H9 (cell line): ENCODE measurements at regions not wholly inside any gene's neighbourhood (a gene's known extent, or its start where the extent isn't known, plus 50 kb on each side); places are given as distances from the start of the nearest gene placed in this dataset.

Experiments used
- DNase-seq: peaks from one replicate; pipeline ENCODE4 v3.0.0-alpha.2; 2017
- H2AFZ ChIP-seq: one replicate; pipeline ENCODE4 v1.6.1; 2013; ENCODE audit warnings: mild to moderate bottlenecking, low read length, control low read depth, moderate library complexity
- H2AK5ac ChIP-seq: 2 replicates; pipeline ENCODE4 v1.6.1; 2013; ENCODE audit warnings: low read length, control low read depth, mixed read lengths; ENCODE audit not compliant: insufficient read length
- H2BK120ac ChIP-seq: one replicate; pipeline ENCODE4 v1.6.1; 2013; ENCODE audit warnings: low read depth, mild to moderate bottlenecking, low read length, control low read depth, inconsistent platforms; ENCODE audit not compliant: poor library complexity, severe bottlenecking
- H2BK12ac ChIP-seq: 2 replicates; pipeline ENCODE4 v1.6.1; 2013; ENCODE audit warnings: low read length, control low read depth, mixed read lengths, low read depth; ENCODE audit not compliant: insufficient read length
- H2BK15ac ChIP-seq: 2 replicates; pipeline ENCODE4 v1.6.1; 2013; ENCODE audit warnings: low read depth, low read length, control low read depth
- H2BK20ac ChIP-seq: one replicate; pipeline ENCODE4 v1.6.1; 2013; ENCODE audit warnings: low read depth, mild to moderate bottlenecking, low read length, control low read depth, inconsistent platforms; ENCODE audit not compliant: poor library complexity, severe bottlenecking
- H2BK5ac ChIP-seq: 2 replicates; pipeline ENCODE4 v1.6.1; 2013; ENCODE audit warnings: low read length, control low read depth, mixed read lengths; ENCODE audit not compliant: insufficient read length
- H3K14ac ChIP-seq: 2 replicates; pipeline ENCODE4 v1.6.1; 2013; ENCODE audit warnings: low read length, control low read depth; ENCODE audit not compliant: insufficient read depth
- H3K18ac ChIP-seq: 2 replicates; pipeline ENCODE4 v1.6.1; 2013; ENCODE audit warnings: low read depth, mild to moderate bottlenecking, mixed read lengths, low read length, control low read depth; ENCODE audit not compliant: insufficient read length
- H3K23ac ChIP-seq: 2 replicates; pipeline ENCODE4 v1.6.1; 2013; ENCODE audit warnings: low read length, control low read depth, mixed read lengths, low read depth; ENCODE audit not compliant: insufficient read length
- H3K23me2 ChIP-seq: 2 replicates; pipeline ENCODE4 v1.6.1; 2013; ENCODE audit warnings: low read depth, mild to moderate bottlenecking, mixed read lengths, low read length, control low read depth; ENCODE audit not compliant: insufficient read length, poor library complexity, severe bottlenecking
- H3K27ac ChIP-seq: 2 replicates; pipeline ENCODE4 v1.5.1; 2013; ENCODE audit warnings: low read length, control low read depth, mixed read lengths, low read depth; ENCODE audit not compliant: insufficient read length
- H3K27me3 ChIP-seq: 2 replicates; pipeline ENCODE4 v1.6.1; 2013; ENCODE audit warnings: low read length, control low read depth, inconsistent platforms; ENCODE audit not compliant: insufficient read depth
- H3K4ac ChIP-seq: 2 replicates; pipeline ENCODE4 v1.6.1; 2013; ENCODE audit warnings: low read depth, mild to moderate bottlenecking, control low read depth, inconsistent platforms, low read length, moderate library complexity
- H3K4me1 ChIP-seq: 2 replicates; pipeline ENCODE4 v1.6.1; 2013; ENCODE audit warnings: low read length, control low read depth, inconsistent platforms; ENCODE audit not compliant: insufficient read depth
- H3K4me2 ChIP-seq: 2 replicates; pipeline ENCODE4 v1.6.1; 2013; ENCODE audit warnings: low read length, control low read depth, mixed read lengths; ENCODE audit not compliant: insufficient read length, insufficient read depth
- H3K56ac ChIP-seq: 2 replicates; pipeline ENCODE4 v1.6.1; 2013; ENCODE audit warnings: low read depth, mild to moderate bottlenecking, mixed read lengths, low read length, control low read depth; ENCODE audit not compliant: insufficient read length
- H3K79me1 ChIP-seq: 2 replicates; pipeline ENCODE4 v1.6.1; 2013; ENCODE audit warnings: low read depth, mild to moderate bottlenecking, moderate library complexity, low read length, control low read depth, inconsistent platforms; ENCODE audit not compliant: insufficient read depth, poor library complexity, severe bottlenecking
- H3K79me2 ChIP-seq: 2 replicates; pipeline ENCODE4 v1.6.1; 2013; ENCODE audit warnings: low read length, control low read depth, inconsistent platforms; ENCODE audit not compliant: insufficient read depth
- H3K9ac ChIP-seq: 2 replicates; pipeline ENCODE4 v1.6.1; 2013; ENCODE audit warnings: low read length, control low read depth, mixed read lengths; ENCODE audit not compliant: insufficient read length; ENCODE audit errors: extremely low read depth
- H3K9me3 ChIP-seq: one replicate; pipeline ENCODE4 v1.6.1; 2013; ENCODE audit warnings: low read depth, low read length, inconsistent platforms; ENCODE audit not compliant: control insufficient read depth
- H3T11ph ChIP-seq: one replicate; pipeline ENCODE4 v1.6.1; 2013; ENCODE audit warnings: mild to moderate bottlenecking, low read length, control low read depth, inconsistent platforms
- H4K20me1 ChIP-seq: one replicate; pipeline ENCODE4 v1.6.1; 2013; ENCODE audit not compliant: control insufficient read depth, insufficient read length, insufficient read depth
- H4K5ac ChIP-seq: 2 replicates; pipeline ENCODE4 v1.6.1; 2013; ENCODE audit warnings: low read depth, mild to moderate bottlenecking, mixed read lengths, low read length, control low read depth; ENCODE audit not compliant: insufficient read length
- H4K8ac ChIP-seq: replicated peaks from 2 replicates; pipeline ENCODE4 v1.6.1; 2013; ENCODE audit warnings: low read length, control low read depth, mixed read lengths, low read depth; ENCODE audit not compliant: insufficient read length
- H4K91ac ChIP-seq: 2 replicates; pipeline ENCODE4 v1.6.1; 2013; ENCODE audit warnings: low read depth, mild to moderate bottlenecking, moderate library complexity, mixed read lengths, low read length, control low read depth; ENCODE audit not compliant: insufficient read length
- H3K27ac Mint-ChIP-seq, 3 experiments: 2 replicates in 2 of 3; 3 replicates in 1 of 3; pipeline ENCODE4 v1.8.0; 2020 to 2021; ENCODE audit warnings: mixed read lengths in 3 of 3, mild to moderate bottlenecking in 1 of 3, moderate library complexity in 1 of 3
- H3K27me3 Mint-ChIP-seq: 2 replicates; pipeline ENCODE4 v1.8.0; 2021; ENCODE audit warnings: low read depth, mild to moderate bottlenecking, moderate library complexity, mixed read lengths
- H3K36me3 Mint-ChIP-seq, 3 experiments: 2 replicates in 2 of 3; 3 replicates in 1 of 3; pipeline ENCODE4 v1.8.0; 2020 to 2021; ENCODE audit warnings: low read depth in 3 of 3, mixed read lengths in 3 of 3; ENCODE audit not compliant: insufficient read depth in 1 of 3
- H3K4me1 Mint-ChIP-seq, 2 experiments: 2 replicates each; pipeline ENCODE4 v1.8.0; 2020; ENCODE audit warnings: mixed read lengths in 2 of 2
- H3K4me3 Mint-ChIP-seq, 2 experiments: 2 replicates in 1 of 2; 3 replicates in 1 of 2; pipeline ENCODE4 v1.8.0; 2020 to 2021; ENCODE audit warnings: mild to moderate bottlenecking in 2 of 2, mixed read lengths in 2 of 2, moderate library complexity in 1 of 2
- H3K9me3 Mint-ChIP-seq, 2 experiments: 2 replicates in 1 of 2; 3 replicates in 1 of 2; pipeline ENCODE4 v1.8.0; 2020; ENCODE audit warnings: mild to moderate bottlenecking in 2 of 2, mixed read lengths in 2 of 2, moderate library complexity in 1 of 2
- TF ChIP-seq, protein P1 (sequence below): fragments of 200-600 bp; sonication (generic); conservative IDR thresholded peaks from 3 replicates; pipeline ENCODE4 v1.8.0; 2021; ENCODE audit warnings: antibody characterized with exemption, mild to moderate bottlenecking

DNA sequence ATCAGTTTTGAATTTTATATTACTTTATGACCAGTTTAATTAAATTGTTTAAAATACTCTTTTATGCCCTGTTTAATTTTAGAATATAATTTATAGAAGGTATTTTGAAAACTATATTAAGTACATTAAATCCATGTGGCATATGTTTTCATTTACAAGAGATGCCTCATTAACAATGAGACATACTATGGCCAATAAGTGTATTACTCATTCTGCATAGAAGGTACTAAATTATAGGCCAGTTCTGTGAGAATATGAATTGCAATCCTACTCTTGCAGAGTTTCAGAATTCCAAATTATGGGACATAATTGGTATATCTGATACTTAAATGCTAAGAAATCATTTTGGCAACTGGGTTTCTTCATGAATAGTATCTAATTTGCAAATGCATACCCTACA, 951.1 kb downstream of the FAT4 start:
- no peak overlapping the region for H2BK20ac ChIP-seq
- H2AFZ ChIP-seq, result no peak overlapping the region
- H3K14ac ChIP-seq, result no peak overlapping the region
- Mint-ChIP-seq H3K27ac (no peak overlapping the region), H3K36me3 (no peaks in the 10 kb centered on the region), H3K9me3 (no peaks in the 10 kb centered on the region; a peak in 1 of 5 replicates), H3K4me3 (no peak overlapping the region), H3K4me1 (no peaks in the 10 kb centered on the region), H3K27me3 (no peaks in the 10 kb centered on the region)
- no peak overlapping the region for H3K18ac ChIP-seq
- H2AK5ac ChIP-seq, result no peak overlapping the region
- H2BK12ac ChIP-seq, result no peak overlapping the region
- no peak overlapping the region for H3T11ph ChIP-seq
- no peak overlapping the region for H2BK5ac ChIP-seq
- H3K27ac ChIP-seq, result no peak overlapping the region
- TF ChIP-seq, protein P1, sequence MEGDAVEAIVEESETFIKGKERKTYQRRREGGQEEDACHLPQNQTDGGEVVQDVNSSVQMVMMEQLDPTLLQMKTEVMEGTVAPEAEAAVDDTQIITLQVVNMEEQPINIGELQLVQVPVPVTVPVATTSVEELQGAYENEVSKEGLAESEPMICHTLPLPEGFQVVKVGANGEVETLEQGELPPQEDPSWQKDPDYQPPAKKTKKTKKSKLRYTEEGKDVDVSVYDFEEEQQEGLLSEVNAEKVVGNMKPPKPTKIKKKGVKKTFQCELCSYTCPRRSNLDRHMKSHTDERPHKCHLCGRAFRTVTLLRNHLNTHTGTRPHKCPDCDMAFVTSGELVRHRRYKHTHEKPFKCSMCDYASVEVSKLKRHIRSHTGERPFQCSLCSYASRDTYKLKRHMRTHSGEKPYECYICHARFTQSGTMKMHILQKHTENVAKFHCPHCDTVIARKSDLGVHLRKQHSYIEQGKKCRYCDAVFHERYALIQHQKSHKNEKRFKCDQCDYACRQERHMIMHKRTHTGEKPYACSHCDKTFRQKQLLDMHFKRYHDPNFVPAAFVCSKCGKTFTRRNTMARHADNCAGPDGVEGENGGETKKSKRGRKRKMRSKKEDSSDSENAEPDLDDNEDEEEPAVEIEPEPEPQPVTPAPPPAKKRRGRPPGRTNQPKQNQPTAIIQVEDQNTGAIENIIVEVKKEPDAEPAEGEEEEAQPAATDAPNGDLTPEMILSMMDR, result no peak
- no peak overlapping the region for H2BK120ac ChIP-seq
- no peaks in the 10 kb centered on the region for H3K4me1 ChIP-seq
- H3K27me3 ChIP-seq, result no peaks in the 10 kb centered on the region
- H3K9me3 ChIP-seq, result no peaks in the 10 kb centered on the region
- H3K4me2 ChIP-seq, result no peak overlapping the region
- H3K79me1 ChIP-seq, result no peaks in the 10 kb centered on the region
- H4K5ac ChIP-seq, result no peak overlapping the region
- H2BK15ac ChIP-seq, result no peak overlapping the region
- no peak overlapping the region for H3K4ac ChIP-seq
- H3K79me2 ChIP-seq, result no peaks in the 10 kb centered on the region
- H3K23me2 ChIP-seq, result no peaks in the 10 kb centered on the region
- no peaks in the 10 kb centered on the region for H4K20me1 ChIP-seq
- no peak overlapping the region for H3K56ac ChIP-seq
- no peak for DNase-seq
- H4K91ac ChIP-seq, result no peak overlapping the region
- H3K23ac ChIP-seq, result no peak overlapping the region
- H3K9ac ChIP-seq, result no peak overlapping the region
- no peak overlapping the region for H4K8ac ChIP-seq
